Ovary (tissue), 7 donors: ENCODE measurements at regions not wholly inside any gene's neighbourhood (a gene's known extent, or its start where the extent isn't known, plus 50 kb on each side); places are given as distances from the start of the nearest gene placed in this dataset.

Source experiments
- DNase-seq, 5 donors: peaks; one replicate each; pipeline ENCODE4 v3.0.0-alpha.2; 2019 to 2020
- H3K27ac ChIP-seq, 2 donors: fragments of 200-600 bp; one replicate each; pipeline versions ENCODE4 v1.5.1 to v1.8.0; 2019 to 2022
- H3K27me3 ChIP-seq: fragments of 200-600 bp; one replicate; pipeline ENCODE4 v1.8.0; 2022
- H3K36me3 ChIP-seq: fragments of 200-600 bp; sonication (generic); one replicate; pipeline ENCODE4 v1.5.1; 2019
- H3K4me1 ChIP-seq: one replicate; pipeline ENCODE4 v1.8.1; 2013; ENCODE audit warnings: mild to moderate bottlenecking, moderate library complexity; ENCODE audit not compliant: insufficient read depth
- H3K4me3 ChIP-seq: fragments of 200-600 bp; sonication (generic); one replicate; pipeline ENCODE4 v1.5.1; 2017
- H3K9me3 ChIP-seq, 2 donors: fragments of 200-600 bp in 1 of 2; sonication (generic) in 1 of 2; one replicate each; pipeline versions ENCODE4 v1.5.1 to v1.8.1; 2013 to 2019; ENCODE audit warnings: mild to moderate bottlenecking in 1 of 2, moderate library complexity in 1 of 2
- CTCF ChIP-seq, 3 donors: fragments of 450-650 bp in 2 of 3; fragments of 200-600 bp in 1 of 3; IDR thresholded peaks; one replicate each; pipeline versions ENCODE4 v1.5.1 to v1.8.0; 2016 to 2022; ENCODE audit warnings: antibody characterized with exemption in 3 of 3, mild to moderate bottlenecking in 1 of 3
- EP300 ChIP-seq: sonication (generic); formaldehyde crosslinking; IDR thresholded peaks from one replicate; pipeline ENCODE4 v1.6.1; 2017; ENCODE audit warnings: antibody characterized with exemption
- POLR2A ChIP-seq: fragments of 450-650 bp; IDR thresholded peaks from one replicate; pipeline ENCODE4 v1.6.1; 2017; ENCODE audit warnings: antibody characterized with exemption, mild to moderate bottlenecking, moderate library complexity
- WGBS, 3 donors: extraction: QIAGEN DNeasy Blood & Tissue Kit in 1 of 3; methylation state at CpG; one replicate each; pipeline versions ENCODE4 v1.1.5 to v1.1.7; 2013 to 2017; 5-methylcytosine and 5-hydroxymethylcytosine counted together
- intact Hi-C, 4 donors: fragments of 100-400 bp; cut with DNase I; formaldehyde crosslinking; loops; one replicate each; pipeline versions ENCODE4 v1.11.0 to v1.15.1; 2022 to 2023
- donor health status: DM: no; HTN: no; CAD: no; lungs with moderate emphysema.
- donor health status: DM: no; HTN: no; CAD: no.
- donor health status: Bipolar disorder and iron deficiency.
- donor health status: DM: no; HTN: no; CAD: no.
- donor health status: DM: yes; HTN: yes; CAD: no.

GRCh38 chr10:33412653-33413361 lies 78.3 kb upstream of the NRP1 start:
- Histone ChIP-seq H3K27me3 (no peaks in the 10 kb centered on the region), H3K4me1 (peaks cover 5% of the 10 kb centered on the region), H3K4me3 (no peak overlapping the region), H3K9me3 (no peaks in the 10 kb centered on the region), H3K27ac (no peak overlapping the region), H3K36me3 (no peaks in the 10 kb centered on the region)
- peak in 1 of 5 donors; percentile 33 for DNase-seq
- no peak for TF ChIP-seq POLR2A
- WGBS, 3 donors = 21 to 38% (median 28%) methylated on average over 6 of the region's 6 CpGs
- intact Hi-C loops = no loop called here

GRCh38 chr10:33412241-33412640 lies 77.8 kb upstream of the NRP1 start:
- no peaks in the 10 kb centered on the region for H3K9me3 ChIP-seq
- no peak overlapping the region for H3K27ac ChIP-seq
- H3K27me3 ChIP-seq = no peaks in the 10 kb centered on the region
- DNase-seq = no peak
- H3K36me3 ChIP-seq = no peaks in the 10 kb centered on the region
- 76 to 93% (median 76%) methylated on average over 1 of the region's 1 CpG for WGBS, 3 donors
- peaks cover 5% of the 10 kb centered on the region for H3K4me1 ChIP-seq
- intact Hi-C loops = no loop called here
- no peak for TF ChIP-seq CTCF (IDR thresholded peaks at IDR 0.05)
- TF ChIP-seq EP300 = no peak
- TF ChIP-seq POLR2A = no peak
- H3K4me3 ChIP-seq = no peak overlapping the region

DNA sequence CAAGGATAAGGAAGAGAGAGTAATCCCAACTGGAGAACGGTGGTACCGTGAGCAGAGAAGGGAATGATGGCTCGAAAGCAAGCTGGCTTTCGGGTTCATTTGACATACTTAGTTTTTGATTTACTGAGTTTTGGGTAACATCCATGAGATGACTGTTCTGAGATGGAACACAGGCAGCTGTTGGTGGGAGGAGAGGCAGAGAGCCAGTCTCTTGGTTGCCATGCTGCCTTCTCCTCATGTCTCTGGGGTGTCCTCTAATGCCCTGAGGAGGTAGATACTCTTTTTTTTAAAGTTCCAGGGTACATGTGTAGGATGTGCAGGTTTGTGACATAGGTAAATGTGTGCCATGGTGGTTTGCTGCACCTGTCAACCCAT lies 76.4 kb upstream of the NRP1 start:
- Histone ChIP-seq H3K27ac (no peak overlapping the region), H3K9me3 (no peaks in the 10 kb centered on the region), H3K27me3 (no peaks in the 10 kb centered on the region), H3K36me3 (no peaks in the 10 kb centered on the region), H3K4me1 (peaks cover 5% of the 10 kb centered on the region), H3K4me3 (no peak overlapping the region)
- DNase-seq = no peak
- WGBS, 3 donors = 74 to 86% (median 78%) methylated on average over 4 of the region's 4 CpGs
- TF ChIP-seq CTCF (IDR thresholded peaks at IDR 0.05) = no peak
- TF ChIP-seq EP300 = no peak
- no peak for TF ChIP-seq POLR2A
- intact Hi-C loops = no loop called here

- TF ChIP-seq CTCF (IDR thresholded peaks at IDR 0.05) (no peak), POLR2A (no peak), EP300 (no peak)
- no peaks in the 10 kb centered on the region for H3K27me3 ChIP-seq
- H3K4me1 ChIP-seq = peaks cover 5% of the 10 kb centered on the region
- intact Hi-C loops = no loop called here
- no peaks in the 10 kb centered on the region for H3K9me3 ChIP-seq
- H3K4me3 ChIP-seq = no peak overlapping the region
- no peak for DNase-seq
- no peaks in the 10 kb centered on the region for H3K36me3 ChIP-seq
- no peak overlapping the region for H3K27ac ChIP-seq
- 62 to 68% (median 64%) methylated on average over 10 of the region's 10 CpGs for WGBS, 3 donors
These were observed 75.8 kb upstream of the NRP1 start for GRCh38 chr10:33410096-33410859.

GRCh38 chr10:33406596-33406995 lies 72.1 kb upstream of the NRP1 start:
- no peak for TF ChIP-seq POLR2A
- no peak for TF ChIP-seq CTCF (IDR thresholded peaks at IDR 0.05)
- no peak for TF ChIP-seq EP300
- H3K4me3 ChIP-seq = no peak overlapping the region
- no peak for DNase-seq
- no peaks in the 10 kb centered on the region for H3K27me3 ChIP-seq
- intact Hi-C loops = no loop called here
- H3K9me3 ChIP-seq = no peaks in the 10 kb centered on the region
- 93 to 95% (median 93%) methylated on average over 2 of the region's 2 CpGs for WGBS, 3 donors
- no peaks in the 10 kb centered on the region for H3K4me1 ChIP-seq
- H3K27ac ChIP-seq = no peak overlapping the region
- H3K36me3 ChIP-seq = no peaks in the 10 kb centered on the region
